SK-N-MC (cell line): ENCODE measurements at regions not wholly inside any gene's neighbourhood (a gene's known extent, or its start where the extent isn't known, plus 50 kb on each side); places are given as distances from the start of the nearest gene placed in this dataset.
A peak's percentile ranks its signal among the peaks of the same experiment; 100 is the strongest.

Experiments used
- DNase-seq: peaks from one replicate; pipeline ENCODE4 v3.0.0-alpha.2; 2011; ENCODE audit warnings: low read depth, low spot score
- H3K27ac ChIP-seq: fragments of 200-600 bp; sonication (generic); 2 replicates; pipeline ENCODE4 v1.5.1; 2016; ENCODE audit warnings: mixed run types
- H3K36me3 ChIP-seq: fragments of 200-600 bp; sonication (generic); 2 replicates; pipeline ENCODE4 v1.6.1; 2017; ENCODE audit warnings: antibody characterized with exemption, low read length, mixed read lengths; ENCODE audit not compliant: insufficient read depth
- H3K4me3 ChIP-seq: fragments of 200-600 bp; sonication (generic); 2 replicates; pipeline ENCODE4 v1.5.1; 2016
- H3K9ac ChIP-seq: fragments of 200-600 bp; sonication (generic); 2 replicates; pipeline ENCODE4 v1.8.0; 2017; ENCODE audit warnings: mixed run types, mixed read lengths; ENCODE audit not compliant: insufficient read length
- H3K9me3 ChIP-seq: fragments of 200-600 bp; sonication (generic); 2 replicates; pipeline ENCODE4 v1.6.1; 2017; ENCODE audit warnings: low read depth, mild to moderate bottlenecking, antibody characterized with exemption, low read length, moderate library complexity, mixed read lengths
- EZH2 ChIP-seq: fragments of 200-600 bp; sonication (generic); IDR thresholded peaks from one replicate; pipeline ENCODE4 v1.6.1; 2017; ENCODE audit warnings: antibody characterized with exemption
- FOXP2 ChIP-seq: optimal IDR thresholded peaks from 2 replicates; pipeline ENCODE3; 2011; ENCODE audit warnings: mild to moderate bottlenecking, moderate library complexity; ENCODE audit not compliant: insufficient read depth; ENCODE audit errors: extremely low read length, control extremely low read depth
- POLR2AphosphoS5 ChIP-seq: IDR thresholded peaks from 2 replicates; pipeline ENCODE4 v1.6.1; 2012; ENCODE audit warnings: mild to moderate bottlenecking, low read depth, low read length, borderline replicate concordance

DNA sequence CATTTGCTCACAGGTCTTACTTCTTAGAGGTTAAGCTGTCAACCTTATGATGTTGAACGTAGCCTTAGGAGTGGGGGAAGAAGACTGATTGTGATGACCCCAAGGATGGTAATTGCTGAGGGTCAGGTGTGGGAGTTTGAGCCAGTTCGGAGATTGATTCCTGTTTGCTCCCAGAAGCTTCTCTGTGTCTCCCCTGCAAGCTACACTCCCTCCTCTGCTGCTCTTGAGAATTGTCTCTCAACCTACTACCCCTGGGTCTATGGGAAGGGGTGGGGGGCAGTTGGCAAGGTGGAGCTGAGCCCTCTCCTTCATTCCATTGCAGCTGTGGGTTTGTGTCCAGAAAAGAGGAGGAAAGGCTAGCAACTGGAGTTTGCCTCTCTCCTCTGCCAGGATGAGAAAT is 113.8 kb downstream of the PLEKHG1 start:
- Histone ChIP-seq H3K4me3 (no peak overlapping the region), H3K27ac (no peak overlapping the region), H3K9me3 (no peaks in the 10 kb centered on the region), H3K36me3 (no peaks in the 10 kb centered on the region), H3K9ac (no peak overlapping the region)
- DNase-seq = no peak
- TF ChIP-seq EZH2 (no peak), FOXP2 (no peak), POLR2AphosphoS5 (no peak)

DNA sequence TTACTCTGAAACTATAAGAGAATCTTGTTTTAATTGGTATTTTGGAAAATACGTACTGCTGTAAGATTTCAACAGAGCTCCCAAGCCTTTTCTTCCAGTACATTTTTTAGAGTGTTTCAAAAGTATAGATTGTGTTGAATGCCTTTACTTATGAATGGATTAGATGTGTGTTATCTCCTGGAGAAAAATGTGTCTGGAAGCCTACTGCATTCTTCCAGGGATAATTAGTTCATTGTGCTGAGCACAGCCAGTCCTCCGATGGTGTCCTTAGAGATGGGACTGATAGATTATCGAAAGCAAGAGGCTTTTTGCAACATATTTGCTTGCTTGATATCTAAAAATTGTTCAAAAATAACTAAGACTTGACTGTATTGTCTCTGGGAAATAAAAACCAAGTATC is 114.2 kb downstream of the PLEKHG1 start:
- Histone ChIP-seq H3K4me3 (no peak overlapping the region), H3K9ac (no peak overlapping the region), H3K27ac (no peak overlapping the region), H3K9me3 (no peaks in the 10 kb centered on the region), H3K36me3 (no peaks in the 10 kb centered on the region)
- TF ChIP-seq POLR2AphosphoS5 (no peak), EZH2 (no peak), FOXP2 (no peak)
- no peak for DNase-seq

DNA sequence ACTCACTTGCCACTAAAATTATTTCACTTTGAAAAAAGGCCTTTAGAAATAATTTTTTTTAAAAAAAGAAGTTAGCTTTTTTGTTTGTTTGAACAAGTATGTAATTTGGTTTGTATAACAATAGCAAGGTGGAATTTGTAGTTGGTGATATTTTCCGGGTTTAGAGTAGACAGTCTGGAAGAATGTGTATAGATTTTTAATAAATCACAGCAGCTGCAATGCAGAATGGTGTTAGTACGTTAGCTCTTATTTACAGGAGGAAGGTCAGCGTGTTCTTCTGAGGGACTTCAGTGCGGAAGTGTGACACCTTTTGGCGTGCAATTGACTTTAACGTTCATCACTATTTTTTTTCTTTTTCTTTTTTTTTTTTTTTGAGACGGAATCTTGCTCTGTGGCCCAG is 115.4 kb downstream of the PLEKHG1 start:
- Histone ChIP-seq H3K4me3 (no peak overlapping the region), H3K36me3 (no peaks in the 10 kb centered on the region), H3K27ac (no peak overlapping the region), H3K9ac (no peak overlapping the region), H3K9me3 (no peaks in the 10 kb centered on the region)
- DNase-seq = no peak
- TF ChIP-seq POLR2AphosphoS5 = no peak
- no peak for TF ChIP-seq FOXP2
- no peak for TF ChIP-seq EZH2

DNA sequence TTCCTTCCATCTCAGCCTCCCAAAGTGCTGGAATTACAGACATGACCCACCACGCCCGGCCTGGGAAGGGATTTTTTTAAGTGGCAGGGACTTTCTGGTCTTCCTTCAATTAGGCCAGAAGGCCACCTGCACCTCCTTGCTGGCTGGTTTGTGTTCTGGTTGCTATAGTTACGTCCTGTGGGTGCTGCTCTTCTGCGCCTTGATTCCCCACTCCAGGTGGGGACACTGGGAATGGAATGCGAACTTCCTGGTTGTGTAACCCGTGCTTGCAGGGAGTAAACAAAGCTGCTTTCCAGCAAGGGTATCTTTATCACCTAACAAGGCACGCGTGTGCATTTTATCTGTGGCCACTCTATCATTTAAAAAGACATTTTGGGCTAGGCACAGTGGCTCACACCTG is 117.7 kb downstream of the PLEKHG1 start:
- Histone ChIP-seq H3K9me3 (no peaks in the 10 kb centered on the region), H3K4me3 (no peak overlapping the region), H3K9ac (no peak overlapping the region), H3K27ac (no peak overlapping the region), H3K36me3 (no peaks in the 10 kb centered on the region)
- no peak for DNase-seq
- TF ChIP-seq EZH2 = no peak
- TF ChIP-seq FOXP2 = no peak
- no peak for TF ChIP-seq POLR2AphosphoS5

- peak overlapping the region; percentile 69 for H3K4me3 ChIP-seq
- no peaks in the 10 kb centered on the region for H3K9me3 ChIP-seq
- TF ChIP-seq FOXP2 (no peak), EZH2 (no peak), POLR2AphosphoS5 (no peak)
- no peak for DNase-seq
- H3K36me3 ChIP-seq = no peaks in the 10 kb centered on the region
- H3K9ac ChIP-seq = peak overlapping the region; percentile 45
- peak overlapping the region; percentile 67 for H3K27ac ChIP-seq
Measured at GRCh38 chr6:150719099-150719766, 119.5 kb downstream of the PLEKHG1 start.

GRCh38 chr6:150719831-150720230 is 120.1 kb downstream of the PLEKHG1 start:
- H3K27ac ChIP-seq = peak overlapping the region; percentile 67
- H3K9ac ChIP-seq = peak overlapping the region; percentile 45
- no peak for DNase-seq
- H3K9me3 ChIP-seq = no peaks in the 10 kb centered on the region
- TF ChIP-seq FOXP2 = no peak
- no peak for TF ChIP-seq EZH2
- no peak; the same call in 1 of the 2 replicates for TF ChIP-seq POLR2AphosphoS5
- H3K4me3 ChIP-seq = peak overlapping the region; percentile 69
- H3K36me3 ChIP-seq = no peaks in the 10 kb centered on the region

DNA sequence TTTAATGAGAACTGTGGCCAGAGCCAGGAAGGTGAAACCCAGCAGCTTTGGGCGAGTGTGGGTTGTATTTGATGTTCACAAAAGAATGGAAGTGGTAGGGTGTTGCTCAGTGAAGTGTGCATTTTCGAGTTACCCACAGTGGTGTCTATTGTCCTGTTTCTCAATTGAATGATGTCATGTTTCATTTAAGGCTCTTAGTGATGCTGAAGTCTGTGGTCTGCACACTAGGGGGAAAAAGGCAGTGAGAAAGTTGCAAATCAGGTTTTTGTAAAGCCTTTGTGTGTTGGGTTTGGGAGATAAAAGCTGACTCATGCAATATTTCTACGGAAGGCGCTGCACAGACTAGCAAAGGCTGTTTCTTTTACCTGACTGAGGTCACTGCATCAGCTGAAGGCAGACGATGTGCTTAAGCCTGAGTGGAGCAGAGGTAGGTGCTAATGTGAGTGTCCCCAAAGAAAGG is 121.1 kb downstream of the PLEKHG1 start:
- Histone ChIP-seq H3K36me3 (no peaks in the 10 kb centered on the region), H3K27ac (peak overlapping the region; percentile 67; the same call in 1 of the 2 replicates), H3K9ac (no peak overlapping the region), H3K4me3 (peak overlapping the region; percentile 69), H3K9me3 (no peaks in the 10 kb centered on the region)
- DNase-seq = no peak
- TF ChIP-seq EZH2 = no peak
- no peak for TF ChIP-seq POLR2AphosphoS5
- TF ChIP-seq FOXP2 = no peak

- Histone ChIP-seq H3K27ac (peak overlapping the region; percentile 67; the same call in 1 of the 2 replicates), H3K9ac (no peak overlapping the region), H3K9me3 (no peaks in the 10 kb centered on the region), H3K4me3 (peak overlapping the region; percentile 69; the same call in 1 of the 2 replicates), H3K36me3 (no peaks in the 10 kb centered on the region)
- no peak for DNase-seq
- TF ChIP-seq FOXP2 = no peak
- no peak for TF ChIP-seq POLR2AphosphoS5
- TF ChIP-seq EZH2 = no peak
Measured at GRCh38 chr6:150721418-150722266, 122.0 kb downstream of the PLEKHG1 start.
